Esophagus muscularis mucosa (tissue), 3 donors: ENCODE measurements at regions not wholly inside any gene's neighbourhood (a gene's known extent, or its start where the extent isn't known, plus 50 kb on each side); places are given as distances from the start of the nearest gene placed in this dataset.
"Not testable (repeated sequence)": the region's sequence is repeated elsewhere in the genome, so short reads cannot be mapped to it uniquely, and the experiment has no call there.

Source experiments
- CTCF ChIP-seq, 3 experiments: fragments of 200-600 bp in 2 of 3; fragments of 450-650 bp in 1 of 3; sonication (generic) in 2 of 3; IDR thresholded peaks; one replicate each; pipeline ENCODE4 v1.5.1; 2017 to 2019; ENCODE audit warnings: antibody characterized with exemption in 3 of 3, mild to moderate bottlenecking in 2 of 3, moderate library complexity in 1 of 3
- POLR2AphosphoS5 ChIP-seq, 2 donors: sonication (generic); formaldehyde crosslinking; IDR thresholded peaks; one replicate each; pipeline ENCODE4 v1.6.1; 2017; ENCODE audit warnings: antibody characterized with exemption in 2 of 2

GRCh38 chr12:43192442-43192841 is 359.6 kb downstream of the ADAMTS20 start:
- not testable (repeated sequence) for TF ChIP-seq CTCF, POLR2AphosphoS5 (IDR thresholded peaks at IDR 0.05)
